ENCODE measurements at regions not wholly inside any gene's neighbourhood (a gene's known extent, or its start where the extent isn't known, plus 50 kb on each side); places are given as distances from the start of the nearest gene placed in this dataset.

DNA sequence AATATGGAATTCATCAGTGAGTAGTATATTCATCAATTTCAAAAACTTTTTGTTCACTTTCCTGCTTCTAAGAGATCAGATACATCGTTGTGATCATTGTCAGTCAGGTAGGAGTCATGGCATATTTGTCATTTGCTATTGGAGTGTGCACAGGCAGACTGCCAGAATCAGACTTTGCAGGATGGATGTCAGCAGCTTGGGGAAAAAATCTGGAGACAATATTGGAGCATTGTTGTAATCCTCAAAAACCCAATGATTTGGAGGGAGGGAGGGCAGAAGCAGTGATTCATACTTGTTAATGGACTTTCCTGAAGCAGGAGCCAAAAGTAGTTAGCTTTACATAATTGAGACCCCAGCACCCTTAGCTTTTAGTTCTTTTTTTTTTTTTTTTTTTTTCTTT, 59.6 kb upstream of the DRP2 start:
- ChIA-PET CTCF (interaction anchor here (0.7 to 0.8 kb wide), 2 partner anchors 9 to 252 kb away, joined by 3 read pairs; no protein-coding TSS in a partner anchor), POLR2A (no interaction called here)
- no peak overlapping the region for H3K4me3 Mint-ChIP-seq (ENCODE audit: unreplicated experiment)
- no peak for DNase-seq (ENCODE audit: unreplicated experiment)
- intact Hi-C loops (cut with micrococcal nuclease) = no loop called here
- H3K27ac Mint-ChIP-seq (ENCODE audit: low read depth, unreplicated experiment) = no peak overlapping the region
- H3K4me1 Mint-ChIP-seq (ENCODE audit: insufficient read depth, unreplicated experiment) = no peaks in the 10 kb centered on the region
- H3K36me3 Mint-ChIP-seq (ENCODE audit: insufficient read depth, unreplicated experiment) = peaks cover 21% of the 10 kb centered on the region
- no peaks in the 10 kb centered on the region for H3K9me3 Mint-ChIP-seq (ENCODE audit: unreplicated experiment)
- TF ChIP-seq, protein P1, sequence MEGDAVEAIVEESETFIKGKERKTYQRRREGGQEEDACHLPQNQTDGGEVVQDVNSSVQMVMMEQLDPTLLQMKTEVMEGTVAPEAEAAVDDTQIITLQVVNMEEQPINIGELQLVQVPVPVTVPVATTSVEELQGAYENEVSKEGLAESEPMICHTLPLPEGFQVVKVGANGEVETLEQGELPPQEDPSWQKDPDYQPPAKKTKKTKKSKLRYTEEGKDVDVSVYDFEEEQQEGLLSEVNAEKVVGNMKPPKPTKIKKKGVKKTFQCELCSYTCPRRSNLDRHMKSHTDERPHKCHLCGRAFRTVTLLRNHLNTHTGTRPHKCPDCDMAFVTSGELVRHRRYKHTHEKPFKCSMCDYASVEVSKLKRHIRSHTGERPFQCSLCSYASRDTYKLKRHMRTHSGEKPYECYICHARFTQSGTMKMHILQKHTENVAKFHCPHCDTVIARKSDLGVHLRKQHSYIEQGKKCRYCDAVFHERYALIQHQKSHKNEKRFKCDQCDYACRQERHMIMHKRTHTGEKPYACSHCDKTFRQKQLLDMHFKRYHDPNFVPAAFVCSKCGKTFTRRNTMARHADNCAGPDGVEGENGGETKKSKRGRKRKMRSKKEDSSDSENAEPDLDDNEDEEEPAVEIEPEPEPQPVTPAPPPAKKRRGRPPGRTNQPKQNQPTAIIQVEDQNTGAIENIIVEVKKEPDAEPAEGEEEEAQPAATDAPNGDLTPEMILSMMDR (IDR thresholded peaks at IDR 0.05; ENCODE audit: unreplicated experiment) = no peak
- BruUV-seq (replicated peaks) = no TSS peak
- peaks cover 24% of the 10 kb centered on the region for H3K27me3 Mint-ChIP-seq (ENCODE audit: insufficient read depth, unreplicated experiment)

DNA sequence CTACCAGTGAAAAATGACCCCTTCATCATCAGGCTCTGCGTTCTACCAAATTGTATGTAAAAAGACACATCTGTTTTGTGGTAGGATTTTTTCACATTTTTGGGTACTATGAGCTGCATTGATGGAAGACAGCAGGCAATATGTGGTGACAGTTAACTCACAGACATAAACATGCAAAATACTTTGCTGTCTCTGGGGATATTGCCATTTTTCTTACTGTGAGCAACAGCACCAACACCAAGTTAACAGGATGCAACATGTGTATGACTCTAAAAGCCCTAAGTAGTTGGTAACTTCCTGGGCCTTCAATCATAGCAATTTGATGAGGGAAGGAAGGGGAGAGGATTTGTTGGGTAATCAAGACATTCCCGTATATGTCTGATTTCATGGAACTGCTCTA, 56.4 kb upstream of the DRP2 start:
- Mint-ChIP-seq H3K4me3 (ENCODE audit: unreplicated experiment) (no peak overlapping the region), H3K27me3 (ENCODE audit: insufficient read depth, unreplicated experiment) (peaks cover 33% of the 10 kb centered on the region), H3K4me1 (ENCODE audit: insufficient read depth, unreplicated experiment) (no peaks in the 10 kb centered on the region), H3K27ac (ENCODE audit: low read depth, unreplicated experiment) (no peak overlapping the region), H3K9me3 (ENCODE audit: unreplicated experiment) (no peaks in the 10 kb centered on the region), H3K36me3 (ENCODE audit: insufficient read depth, unreplicated experiment) (peaks cover 23% of the 10 kb centered on the region)
- no TSS peak for BruUV-seq (replicated peaks)
- ChIA-PET POLR2A (interaction anchor here (0.6 kb wide), 1 partner anchor 128 kb away, joined by 4 read pairs; no protein-coding TSS in a partner anchor), CTCF (no interaction called here)
- intact Hi-C loops (cut with micrococcal nuclease) = no loop called here
- TF ChIP-seq, protein P1 (IDR thresholded peaks at IDR 0.05; ENCODE audit: unreplicated experiment) = no peak
- DNase-seq (ENCODE audit: unreplicated experiment) = no peak

DNA sequence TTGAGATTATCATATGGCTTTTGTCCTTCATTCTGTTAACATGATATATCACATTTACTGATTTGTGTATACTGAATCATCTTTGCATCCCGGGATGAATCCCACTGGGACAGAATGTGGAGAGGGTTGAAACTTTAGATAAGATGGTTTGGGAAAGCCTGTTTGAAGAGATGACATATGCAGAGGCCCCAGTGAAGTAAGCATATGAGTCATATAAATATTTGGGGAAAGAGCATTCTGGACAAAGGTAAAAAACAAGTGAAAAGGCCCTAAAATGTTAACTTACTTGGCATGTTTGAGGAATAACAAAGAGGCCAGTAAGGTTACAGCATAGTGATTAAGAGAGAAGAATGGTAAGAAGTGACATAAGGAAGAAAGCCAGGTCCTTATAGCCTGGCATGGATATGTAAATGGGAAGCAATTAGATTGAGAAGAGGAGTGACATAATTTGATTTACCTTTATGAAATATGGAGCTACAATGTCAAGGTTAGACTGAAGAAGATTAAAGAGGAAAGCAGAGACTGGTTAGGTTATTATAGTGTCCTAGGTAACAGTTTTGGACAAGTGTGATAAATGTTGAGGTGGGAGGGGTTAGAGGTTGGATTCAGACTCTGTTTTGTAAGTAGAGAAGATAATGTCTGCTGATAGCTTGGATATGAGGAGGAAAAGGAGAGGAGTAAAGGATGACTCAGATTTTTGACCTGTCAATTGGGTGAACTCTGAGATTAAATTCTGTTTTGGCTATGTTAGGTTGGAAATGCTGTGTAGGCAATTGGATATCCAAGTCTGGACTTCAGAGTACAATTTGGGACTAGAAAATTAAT, 54.6 kb upstream of the DRP2 start:
- Mint-ChIP-seq H3K27me3 (ENCODE audit: insufficient read depth, unreplicated experiment) (peaks cover 17% of the 10 kb centered on the region), H3K4me3 (ENCODE audit: unreplicated experiment) (no peak overlapping the region), H3K4me1 (ENCODE audit: insufficient read depth, unreplicated experiment) (no peaks in the 10 kb centered on the region), H3K9me3 (ENCODE audit: unreplicated experiment) (no peaks in the 10 kb centered on the region), H3K27ac (ENCODE audit: low read depth, unreplicated experiment) (no peak overlapping the region), H3K36me3 (ENCODE audit: insufficient read depth, unreplicated experiment) (peaks cover 12% of the 10 kb centered on the region)
- intact Hi-C loops (cut with micrococcal nuclease) = no loop called here
- DNase-seq (ENCODE audit: unreplicated experiment) = no peak
- no TSS peak for BruUV-seq (replicated peaks)
- TF ChIP-seq, protein P1 (IDR thresholded peaks at IDR 0.05; ENCODE audit: unreplicated experiment) = no peak
- ChIA-PET POLR2A (no interaction called here), CTCF (no interaction called here)

All from MCF 10A (cell line).